Mammary epithelial cell (primary cell): ENCODE measurements at regions not wholly inside any gene's neighbourhood (a gene's known extent, or its start where the extent isn't known, plus 50 kb on each side); places are given as distances from the start of the nearest gene placed in this dataset.

Source experiments
- CTCF ChIP-seq, 2 donors: IDR thresholded peaks in 1 of 2; conservative IDR thresholded peaks in 1 of 2; 2 replicates each; pipeline ENCODE4 v1.5.1; 2011 to 2012; ENCODE audit warnings: inconsistent platforms in 2 of 2, low read length in 2 of 2, mild to moderate bottlenecking in 2 of 2, control low read depth in 1 of 2, low read depth in 1 of 2; ENCODE audit not compliant: insufficient read depth in 1 of 2; ENCODE audit errors: extremely low read depth in 1 of 2
- EZH2 ChIP-seq: IDR thresholded peaks from 2 replicates; pipeline ENCODE4 v1.6.1; 2012; ENCODE audit warnings: low read length, inconsistent platforms, borderline replicate concordance

DNA sequence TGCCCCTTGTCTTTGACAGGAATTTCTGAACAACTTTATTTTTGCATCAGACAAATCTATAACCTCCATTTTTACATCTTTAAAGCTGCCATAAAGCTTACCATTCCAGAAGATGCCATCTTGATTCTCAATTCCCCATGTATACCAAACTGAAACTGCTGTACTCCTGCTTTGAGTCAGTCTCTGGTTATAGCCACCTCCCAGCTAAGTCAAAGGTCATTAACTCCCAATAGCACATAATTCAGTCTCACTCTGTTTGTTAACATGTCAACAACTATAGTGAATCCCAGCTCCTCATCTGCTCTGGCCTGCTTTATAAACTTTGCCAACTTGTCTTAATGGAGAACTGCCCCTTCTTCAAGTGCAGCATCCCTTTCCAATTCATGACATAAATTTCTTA lies 343.6 kb downstream of the FRK start:
- TF ChIP-seq EZH2, result no peak
- no peak for TF ChIP-seq CTCF (conservative IDR thresholded peaks at IDR 0.05 in 1 of 2, IDR thresholded peaks at IDR 0.05 in 1 of 2; ENCODE audit: extremely low read depth in 1 of 2, insufficient read depth in 1 of 2, low read depth in 1 of 2, low read length in 2 of 2)
